ENCODE measurements at regions not wholly inside any gene's neighbourhood (a gene's known extent, or its start where the extent isn't known, plus 50 kb on each side); places are given as distances from the start of the nearest gene placed in this dataset.

DNA sequence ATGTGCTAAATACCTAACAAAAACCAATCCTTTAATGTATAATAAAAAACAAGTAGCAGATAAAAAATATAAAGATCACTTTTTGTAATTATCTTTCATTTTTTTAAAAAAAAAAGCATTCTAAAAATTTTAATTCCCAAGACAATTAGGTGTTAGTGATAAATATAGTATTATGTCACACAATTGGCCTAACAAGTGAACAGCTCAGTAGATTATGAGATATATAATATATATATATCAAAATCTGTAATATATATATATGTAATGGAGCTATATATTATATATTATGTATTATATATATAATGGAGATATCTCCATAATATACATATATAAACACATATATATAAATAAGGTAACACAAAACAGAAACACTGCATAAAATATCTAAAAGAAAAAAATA lies 1531.1 kb upstream of the MIR17HG start:
- TF ChIP-seq, protein P1, sequence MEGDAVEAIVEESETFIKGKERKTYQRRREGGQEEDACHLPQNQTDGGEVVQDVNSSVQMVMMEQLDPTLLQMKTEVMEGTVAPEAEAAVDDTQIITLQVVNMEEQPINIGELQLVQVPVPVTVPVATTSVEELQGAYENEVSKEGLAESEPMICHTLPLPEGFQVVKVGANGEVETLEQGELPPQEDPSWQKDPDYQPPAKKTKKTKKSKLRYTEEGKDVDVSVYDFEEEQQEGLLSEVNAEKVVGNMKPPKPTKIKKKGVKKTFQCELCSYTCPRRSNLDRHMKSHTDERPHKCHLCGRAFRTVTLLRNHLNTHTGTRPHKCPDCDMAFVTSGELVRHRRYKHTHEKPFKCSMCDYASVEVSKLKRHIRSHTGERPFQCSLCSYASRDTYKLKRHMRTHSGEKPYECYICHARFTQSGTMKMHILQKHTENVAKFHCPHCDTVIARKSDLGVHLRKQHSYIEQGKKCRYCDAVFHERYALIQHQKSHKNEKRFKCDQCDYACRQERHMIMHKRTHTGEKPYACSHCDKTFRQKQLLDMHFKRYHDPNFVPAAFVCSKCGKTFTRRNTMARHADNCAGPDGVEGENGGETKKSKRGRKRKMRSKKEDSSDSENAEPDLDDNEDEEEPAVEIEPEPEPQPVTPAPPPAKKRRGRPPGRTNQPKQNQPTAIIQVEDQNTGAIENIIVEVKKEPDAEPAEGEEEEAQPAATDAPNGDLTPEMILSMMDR (IDR thresholded peaks at IDR 0.05), result no peak
- Histone ChIP-seq H2AFZ (no peak overlapping the region), H3K79me2 (no peaks in the 10 kb centered on the region), H3K27ac (no peak overlapping the region), H3K4me1 (no peaks in the 10 kb centered on the region), H3K27me3 (ENCODE audit: control insufficient read depth, insufficient read depth, low read length) (no peaks in the 10 kb centered on the region), H3K9ac (no peak overlapping the region), H3K4me3 (ENCODE audit: low read depth, low read length) (no peak overlapping the region), H3K9me3 (ENCODE audit: control insufficient read depth, low read length) (no peaks in the 10 kb centered on the region), H3K36me3 (ENCODE audit: control insufficient read depth, insufficient read depth, low read length) (no peaks in the 10 kb centered on the region), H3K4me2 (ENCODE audit: low read length) (no peak overlapping the region)

DNA sequence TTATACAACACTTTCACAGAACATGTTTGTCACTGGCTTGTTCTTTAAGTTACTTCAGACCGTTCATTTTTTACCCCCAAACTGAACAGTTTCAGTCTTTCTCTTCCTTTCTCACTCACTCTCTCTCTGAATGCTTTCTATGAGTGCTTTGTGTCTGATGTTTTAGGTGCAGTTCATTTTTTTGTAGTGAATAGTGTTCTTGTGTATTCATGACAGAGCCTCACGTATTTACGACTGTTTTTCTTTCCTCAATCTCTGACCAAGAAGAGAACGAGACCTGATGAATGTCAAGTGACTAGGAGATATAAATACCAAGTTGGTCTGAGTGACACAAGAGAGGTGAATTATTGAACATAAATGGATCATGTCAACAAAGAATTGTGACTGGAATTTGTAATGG lies 1525.0 kb upstream of the MIR17HG start:
- no peaks in the 10 kb centered on the region for H3K27me3 ChIP-seq (ENCODE audit: control insufficient read depth, insufficient read depth, low read length)
- no peak overlapping the region for H3K9ac ChIP-seq
- H3K9me3 ChIP-seq (ENCODE audit: control insufficient read depth, low read length), result no peaks in the 10 kb centered on the region
- no peaks in the 10 kb centered on the region for H3K4me1 ChIP-seq
- H2AFZ ChIP-seq, result no peak overlapping the region
- no peak overlapping the region for H3K27ac ChIP-seq
- no peak overlapping the region for H3K4me2 ChIP-seq (ENCODE audit: low read length)
- H3K36me3 ChIP-seq (ENCODE audit: control insufficient read depth, insufficient read depth, low read length), result no peaks in the 10 kb centered on the region
- H3K79me2 ChIP-seq, result no peaks in the 10 kb centered on the region
- no peak overlapping the region for H3K4me3 ChIP-seq (ENCODE audit: low read depth, low read length)
- TF ChIP-seq, protein P1 (IDR thresholded peaks at IDR 0.05), result no peak

DNA sequence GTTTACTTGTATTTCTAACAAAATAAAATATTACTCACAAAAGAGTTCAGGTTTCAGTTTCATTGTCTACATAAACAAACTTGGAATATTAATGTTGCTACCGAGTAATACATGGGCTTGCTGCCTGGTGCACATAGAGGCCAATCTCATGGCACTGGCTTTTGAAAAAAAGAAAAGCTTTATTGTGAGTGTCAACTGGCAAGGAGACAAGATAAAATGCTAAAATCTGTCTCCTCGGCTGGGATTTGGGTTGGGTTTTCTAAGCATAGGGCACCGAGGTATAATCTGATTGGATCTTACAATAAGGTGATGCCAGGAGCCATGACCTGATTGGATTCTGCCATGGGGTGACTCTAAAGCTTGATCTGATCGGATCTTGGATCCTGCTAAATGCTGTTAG lies 1519.9 kb upstream of the MIR17HG start:
- H3K4me1 ChIP-seq, result no peaks in the 10 kb centered on the region
- H2AFZ ChIP-seq, result no peak overlapping the region
- no peak overlapping the region for H3K27ac ChIP-seq
- no peaks in the 10 kb centered on the region for H3K36me3 ChIP-seq (ENCODE audit: control insufficient read depth, insufficient read depth, low read length)
- H3K4me3 ChIP-seq (ENCODE audit: low read depth, low read length), result no peak overlapping the region
- H3K9ac ChIP-seq, result no peak overlapping the region
- H3K27me3 ChIP-seq (ENCODE audit: control insufficient read depth, insufficient read depth, low read length), result no peaks in the 10 kb centered on the region
- TF ChIP-seq, protein P1 (IDR thresholded peaks at IDR 0.05), result no peak
- H3K9me3 ChIP-seq (ENCODE audit: control insufficient read depth, low read length), result no peaks in the 10 kb centered on the region
- H3K4me2 ChIP-seq (ENCODE audit: low read length), result no peak overlapping the region
- no peaks in the 10 kb centered on the region for H3K79me2 ChIP-seq

DNA sequence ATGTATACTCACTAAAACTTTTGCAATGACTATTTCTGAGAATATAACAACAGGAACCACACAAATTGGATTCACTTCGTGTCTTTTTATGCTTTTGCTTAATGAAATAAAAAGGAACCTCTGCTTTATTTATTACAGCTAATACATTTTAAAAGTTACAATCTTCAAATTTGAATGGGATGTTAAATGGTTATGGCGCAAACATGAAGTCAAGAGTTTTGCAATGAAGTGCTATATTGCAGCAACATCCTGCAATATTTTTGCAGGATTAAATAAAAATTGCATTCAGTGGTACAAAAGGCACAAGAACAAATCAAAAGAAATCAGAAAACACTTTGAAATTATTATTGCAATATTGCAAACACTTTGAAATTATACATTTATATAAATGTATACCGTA lies 1519.0 kb upstream of the MIR17HG start:
- Histone ChIP-seq H3K4me1 (no peaks in the 10 kb centered on the region), H3K9me3 (ENCODE audit: control insufficient read depth, low read length) (no peaks in the 10 kb centered on the region), H3K27me3 (ENCODE audit: control insufficient read depth, insufficient read depth, low read length) (no peaks in the 10 kb centered on the region), H3K36me3 (ENCODE audit: control insufficient read depth, insufficient read depth, low read length) (no peaks in the 10 kb centered on the region), H3K4me3 (ENCODE audit: low read depth, low read length) (no peak overlapping the region), H3K79me2 (no peaks in the 10 kb centered on the region), H3K27ac (no peak overlapping the region), H3K4me2 (ENCODE audit: low read length) (no peak overlapping the region), H2AFZ (no peak overlapping the region), H3K9ac (no peak overlapping the region)
- TF ChIP-seq, protein P1 (IDR thresholded peaks at IDR 0.05), result no peak

DNA sequence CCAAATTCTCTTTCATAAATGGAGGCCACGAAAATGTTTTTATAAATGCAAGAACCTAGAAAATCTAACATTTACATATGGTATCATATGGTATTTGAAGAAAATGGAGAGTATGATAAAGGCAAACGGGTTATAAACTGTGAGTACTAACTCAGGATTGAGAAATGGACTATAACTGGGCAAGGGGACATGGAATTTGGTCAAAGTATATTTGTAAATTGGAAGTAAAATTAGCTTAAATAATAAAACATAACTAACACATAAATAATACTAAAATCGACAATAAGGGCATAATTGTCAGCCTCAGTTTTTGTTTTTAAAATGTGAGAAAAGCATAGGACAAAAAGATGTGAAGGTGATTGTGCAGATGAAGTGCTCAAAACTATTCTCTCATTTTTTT lies 1516.3 kb upstream of the MIR17HG start:
- Histone ChIP-seq H3K4me1 (no peaks in the 10 kb centered on the region), H3K4me3 (ENCODE audit: low read depth, low read length) (no peak overlapping the region), H3K36me3 (ENCODE audit: control insufficient read depth, insufficient read depth, low read length) (no peaks in the 10 kb centered on the region), H3K27ac (no peak overlapping the region), H2AFZ (no peak overlapping the region), H3K27me3 (ENCODE audit: control insufficient read depth, insufficient read depth, low read length) (no peaks in the 10 kb centered on the region), H3K9ac (no peak overlapping the region), H3K4me2 (ENCODE audit: low read length) (no peak overlapping the region), H3K79me2 (no peaks in the 10 kb centered on the region), H3K9me3 (ENCODE audit: control insufficient read depth, low read length) (no peaks in the 10 kb centered on the region)
- TF ChIP-seq, protein P1 (IDR thresholded peaks at IDR 0.05), result no peak

Data from parathyroid adenoma (tissue), 2 donors.